ENCODE measurements at regions not wholly inside any gene's neighbourhood (a gene's known extent, or its start where the extent isn't known, plus 50 kb on each side); places are given as distances from the start of the nearest gene placed in this dataset.

DNA sequence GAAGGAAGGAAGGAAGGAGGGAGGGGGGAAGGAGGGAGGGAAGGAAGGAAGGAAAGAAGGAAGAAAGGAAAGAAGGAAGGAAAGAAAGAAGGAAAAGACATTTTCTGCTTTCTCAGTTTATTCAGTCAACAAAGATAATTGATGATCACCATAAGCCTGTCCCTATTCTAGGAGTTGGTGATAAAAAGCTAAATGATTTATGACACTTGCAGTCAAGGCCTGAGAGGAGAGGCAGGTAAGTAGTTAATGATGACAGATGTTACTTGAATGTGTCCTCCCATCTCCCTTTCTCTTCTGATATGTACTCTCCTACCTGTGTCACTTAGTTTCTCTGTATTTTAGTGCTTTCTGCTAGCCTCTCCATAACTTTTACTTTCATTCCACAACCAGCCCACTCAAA is 141.3 kb downstream of the SLITRK6 start:
- H3K4me1 ChIP-seq (ENCODE audit: control insufficient read depth, extremely low read depth, insufficient read depth, low read length): no peaks in the 10 kb centered on the region
- no peak overlapping the region for H3K4me2 ChIP-seq (ENCODE audit: extremely low read depth, insufficient read depth, low read length)
- H3K9me3 ChIP-seq (ENCODE audit: control insufficient read depth, insufficient read depth, low read depth, low read length): no peaks in the 10 kb centered on the region
- no peaks in the 10 kb centered on the region for H3K36me3 ChIP-seq (ENCODE audit: control insufficient read depth, insufficient read depth, low read length)
- DNase-seq (ENCODE audit: low read depth in 2 of 2): no peak
- no peaks in the 10 kb centered on the region for H4K20me1 ChIP-seq (ENCODE audit: control insufficient read depth, extremely low read depth, insufficient read depth, low read length)
- H3K79me2 ChIP-seq (ENCODE audit: control insufficient read depth, insufficient read depth, low read length): no peaks in the 10 kb centered on the region
- H2AFZ ChIP-seq (ENCODE audit: low read length): no peak overlapping the region
- H3K9ac ChIP-seq (ENCODE audit: insufficient read depth, low read length): no peak overlapping the region
- no peak overlapping the region for H3K27ac ChIP-seq (ENCODE audit: insufficient read depth, low read length)
- H3K4me3 ChIP-seq (replicated peaks in 1 of 4; ENCODE audit: control extremely low read depth in 1 of 4, insufficient read depth in 1 of 4, low read depth in 3 of 4, low read length in 4 of 4): no peak overlapping the region
- TF ChIP-seq, protein P1, sequence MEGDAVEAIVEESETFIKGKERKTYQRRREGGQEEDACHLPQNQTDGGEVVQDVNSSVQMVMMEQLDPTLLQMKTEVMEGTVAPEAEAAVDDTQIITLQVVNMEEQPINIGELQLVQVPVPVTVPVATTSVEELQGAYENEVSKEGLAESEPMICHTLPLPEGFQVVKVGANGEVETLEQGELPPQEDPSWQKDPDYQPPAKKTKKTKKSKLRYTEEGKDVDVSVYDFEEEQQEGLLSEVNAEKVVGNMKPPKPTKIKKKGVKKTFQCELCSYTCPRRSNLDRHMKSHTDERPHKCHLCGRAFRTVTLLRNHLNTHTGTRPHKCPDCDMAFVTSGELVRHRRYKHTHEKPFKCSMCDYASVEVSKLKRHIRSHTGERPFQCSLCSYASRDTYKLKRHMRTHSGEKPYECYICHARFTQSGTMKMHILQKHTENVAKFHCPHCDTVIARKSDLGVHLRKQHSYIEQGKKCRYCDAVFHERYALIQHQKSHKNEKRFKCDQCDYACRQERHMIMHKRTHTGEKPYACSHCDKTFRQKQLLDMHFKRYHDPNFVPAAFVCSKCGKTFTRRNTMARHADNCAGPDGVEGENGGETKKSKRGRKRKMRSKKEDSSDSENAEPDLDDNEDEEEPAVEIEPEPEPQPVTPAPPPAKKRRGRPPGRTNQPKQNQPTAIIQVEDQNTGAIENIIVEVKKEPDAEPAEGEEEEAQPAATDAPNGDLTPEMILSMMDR (conservative IDR thresholded peaks at IDR 0.05 in 1 of 2, IDR thresholded peaks at IDR 0.05 in 1 of 2; ENCODE audit: low read depth in 1 of 2, low read length in 2 of 2): no peak
- no peak for TF ChIP-seq EZH2 (IDR thresholded peaks at IDR 0.05; ENCODE audit: low read length, missing control alignments)
- no peaks in the 10 kb centered on the region for H3K27me3 ChIP-seq (ENCODE audit: control insufficient read depth, insufficient read depth, low read length)

DNA sequence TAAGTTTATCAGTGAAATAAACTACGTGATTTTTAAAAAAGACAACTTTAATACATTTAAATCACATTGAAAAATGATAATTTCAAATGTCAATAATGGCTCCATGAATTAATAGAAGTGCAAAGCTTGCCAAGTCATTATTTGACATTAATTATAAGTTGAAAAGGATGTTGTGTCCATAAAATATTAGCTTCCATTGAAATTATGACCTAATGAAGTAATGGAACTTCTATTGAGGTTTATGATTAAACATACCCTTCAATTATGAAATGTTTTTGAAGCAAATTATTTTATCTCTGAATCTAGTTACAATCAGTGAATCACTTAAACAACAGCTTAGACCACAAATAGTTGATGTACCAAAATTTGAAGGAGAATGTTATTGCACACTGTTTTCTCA is 144.2 kb downstream of the SLITRK6 start:
- H3K27ac ChIP-seq (ENCODE audit: insufficient read depth, low read length): no peak overlapping the region
- no peaks in the 10 kb centered on the region for H3K27me3 ChIP-seq (ENCODE audit: control insufficient read depth, insufficient read depth, low read length)
- H3K4me2 ChIP-seq (ENCODE audit: extremely low read depth, insufficient read depth, low read length): no peak overlapping the region
- H3K9ac ChIP-seq (ENCODE audit: insufficient read depth, low read length): no peak overlapping the region
- no peaks in the 10 kb centered on the region for H3K79me2 ChIP-seq (ENCODE audit: control insufficient read depth, insufficient read depth, low read length)
- no peaks in the 10 kb centered on the region for H4K20me1 ChIP-seq (ENCODE audit: control insufficient read depth, extremely low read depth, insufficient read depth, low read length)
- no peak overlapping the region for H3K4me3 ChIP-seq (replicated peaks in 1 of 4; ENCODE audit: control extremely low read depth in 1 of 4, insufficient read depth in 1 of 4, low read depth in 3 of 4, low read length in 4 of 4)
- no peaks in the 10 kb centered on the region for H3K4me1 ChIP-seq (ENCODE audit: control insufficient read depth, extremely low read depth, insufficient read depth, low read length)
- H2AFZ ChIP-seq (ENCODE audit: low read length): no peak overlapping the region
- no peak for DNase-seq (ENCODE audit: low read depth in 2 of 2)
- TF ChIP-seq, protein P1 (conservative IDR thresholded peaks at IDR 0.05 in 1 of 2, IDR thresholded peaks at IDR 0.05 in 1 of 2; ENCODE audit: low read depth in 1 of 2, low read length in 2 of 2): no peak
- no peak for TF ChIP-seq EZH2 (IDR thresholded peaks at IDR 0.05; ENCODE audit: low read length, missing control alignments)
- H3K36me3 ChIP-seq (ENCODE audit: control insufficient read depth, insufficient read depth, low read length): no peaks in the 10 kb centered on the region
- H3K9me3 ChIP-seq (ENCODE audit: control insufficient read depth, insufficient read depth, low read depth, low read length): no peaks in the 10 kb centered on the region

DNA sequence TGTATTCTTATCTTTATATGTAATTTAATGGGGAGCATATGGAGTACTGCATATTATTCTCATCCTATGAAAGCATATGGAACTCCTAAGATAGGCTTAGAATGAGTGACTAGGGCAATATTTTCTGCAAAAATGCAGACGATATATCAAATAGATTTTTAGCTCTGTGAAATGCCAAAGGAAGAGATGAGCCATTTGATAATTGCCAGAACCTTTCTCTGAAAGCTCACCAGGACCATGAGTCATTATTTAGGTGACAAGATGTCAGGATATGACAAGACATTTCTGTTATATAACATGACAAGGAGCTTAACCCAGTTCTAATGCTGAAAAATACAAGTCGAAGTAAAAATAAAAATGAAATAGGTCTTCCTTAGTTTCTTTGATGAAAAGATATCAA is 145.0 kb downstream of the SLITRK6 start:
- no peak for TF ChIP-seq EZH2 (IDR thresholded peaks at IDR 0.05; ENCODE audit: low read length, missing control alignments)
- TF ChIP-seq, protein P1 (conservative IDR thresholded peaks at IDR 0.05 in 1 of 2, IDR thresholded peaks at IDR 0.05 in 1 of 2; ENCODE audit: low read depth in 1 of 2, low read length in 2 of 2): no peak
- no peaks in the 10 kb centered on the region for H3K79me2 ChIP-seq (ENCODE audit: control insufficient read depth, insufficient read depth, low read length)
- H4K20me1 ChIP-seq (ENCODE audit: control insufficient read depth, extremely low read depth, insufficient read depth, low read length): no peaks in the 10 kb centered on the region
- no peaks in the 10 kb centered on the region for H3K27me3 ChIP-seq (ENCODE audit: control insufficient read depth, insufficient read depth, low read length)
- no peak overlapping the region for H3K27ac ChIP-seq (ENCODE audit: insufficient read depth, low read length)
- no peak overlapping the region for H3K4me2 ChIP-seq (ENCODE audit: extremely low read depth, insufficient read depth, low read length)
- H3K4me3 ChIP-seq (replicated peaks in 1 of 4; ENCODE audit: control extremely low read depth in 1 of 4, insufficient read depth in 1 of 4, low read depth in 3 of 4, low read length in 4 of 4): no peak overlapping the region
- H3K9me3 ChIP-seq (ENCODE audit: control insufficient read depth, insufficient read depth, low read depth, low read length): no peaks in the 10 kb centered on the region
- H2AFZ ChIP-seq (ENCODE audit: low read length): no peak overlapping the region
- no peak for DNase-seq (ENCODE audit: low read depth in 2 of 2)
- no peak overlapping the region for H3K9ac ChIP-seq (ENCODE audit: insufficient read depth, low read length)
- no peaks in the 10 kb centered on the region for H3K36me3 ChIP-seq (ENCODE audit: control insufficient read depth, insufficient read depth, low read length)
- H3K4me1 ChIP-seq (ENCODE audit: control insufficient read depth, extremely low read depth, insufficient read depth, low read length): no peaks in the 10 kb centered on the region
